ENCODE measurements at regions not wholly inside any gene's neighbourhood (a gene's known extent, or its start where the extent isn't known, plus 50 kb on each side); places are given as distances from the start of the nearest gene placed in this dataset.
"Not testable (repeated sequence)": the region's sequence is repeated elsewhere in the genome, so short reads cannot be mapped to it uniquely, and the experiment has no call there.

DNA sequence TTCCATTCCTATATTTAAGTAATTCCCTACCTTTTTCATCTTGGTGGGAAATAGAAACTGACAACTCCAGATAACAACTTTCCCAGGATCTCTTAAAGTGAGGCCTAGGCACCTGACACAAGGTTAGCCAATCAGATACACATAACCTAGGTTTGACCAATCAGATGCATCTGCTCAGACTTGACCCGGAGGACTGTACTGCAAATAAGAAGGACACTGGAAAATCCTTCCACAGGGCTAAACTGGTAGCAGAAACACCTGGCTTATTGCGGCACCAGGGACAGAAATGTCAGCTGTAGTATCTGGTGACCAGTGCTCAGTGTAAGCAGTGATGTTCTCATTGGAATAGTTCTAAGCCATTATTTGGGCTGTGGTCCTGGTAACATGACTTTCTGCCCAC, 204.5 kb upstream of the SLCO3A1 start:
- no peak for DNase-seq (ENCODE audit: low read depth)
- TF ChIP-seq, protein P1, sequence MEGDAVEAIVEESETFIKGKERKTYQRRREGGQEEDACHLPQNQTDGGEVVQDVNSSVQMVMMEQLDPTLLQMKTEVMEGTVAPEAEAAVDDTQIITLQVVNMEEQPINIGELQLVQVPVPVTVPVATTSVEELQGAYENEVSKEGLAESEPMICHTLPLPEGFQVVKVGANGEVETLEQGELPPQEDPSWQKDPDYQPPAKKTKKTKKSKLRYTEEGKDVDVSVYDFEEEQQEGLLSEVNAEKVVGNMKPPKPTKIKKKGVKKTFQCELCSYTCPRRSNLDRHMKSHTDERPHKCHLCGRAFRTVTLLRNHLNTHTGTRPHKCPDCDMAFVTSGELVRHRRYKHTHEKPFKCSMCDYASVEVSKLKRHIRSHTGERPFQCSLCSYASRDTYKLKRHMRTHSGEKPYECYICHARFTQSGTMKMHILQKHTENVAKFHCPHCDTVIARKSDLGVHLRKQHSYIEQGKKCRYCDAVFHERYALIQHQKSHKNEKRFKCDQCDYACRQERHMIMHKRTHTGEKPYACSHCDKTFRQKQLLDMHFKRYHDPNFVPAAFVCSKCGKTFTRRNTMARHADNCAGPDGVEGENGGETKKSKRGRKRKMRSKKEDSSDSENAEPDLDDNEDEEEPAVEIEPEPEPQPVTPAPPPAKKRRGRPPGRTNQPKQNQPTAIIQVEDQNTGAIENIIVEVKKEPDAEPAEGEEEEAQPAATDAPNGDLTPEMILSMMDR (IDR thresholded peaks at IDR 0.05; ENCODE audit: low read length, missing control alignments): no peak
- H3K4me3 ChIP-seq (replicated peaks; ENCODE audit: low read depth, low read length): no peak overlapping the region

DNA sequence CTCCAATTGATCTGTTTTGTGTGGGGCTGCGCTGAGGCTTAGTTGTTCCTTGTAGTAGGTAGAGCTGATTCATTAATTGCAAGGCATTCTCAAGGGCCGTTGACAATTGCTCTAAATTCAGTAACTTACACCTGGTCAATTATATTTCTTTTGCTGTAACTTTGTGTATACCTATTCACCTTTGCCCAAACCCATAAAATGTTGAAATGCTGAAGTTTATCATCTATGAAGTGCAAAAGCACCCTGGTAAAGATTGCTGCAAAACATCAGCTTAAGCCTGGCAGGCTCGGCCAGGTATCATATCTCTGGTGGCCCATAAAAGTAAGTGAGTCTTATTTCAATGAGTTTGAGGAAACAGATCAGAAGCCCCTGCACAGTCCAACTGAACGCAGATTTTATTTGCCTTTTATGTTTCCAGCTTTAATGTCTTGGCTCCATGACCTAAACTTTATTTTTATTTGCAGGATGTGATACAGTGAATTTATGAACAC, 203.6 kb upstream of the SLCO3A1 start:
- TF ChIP-seq, protein P1 (IDR thresholded peaks at IDR 0.05; ENCODE audit: low read length, missing control alignments): no peak
- no peak overlapping the region for H3K4me3 ChIP-seq (replicated peaks; ENCODE audit: low read depth, low read length)
- DNase-seq (ENCODE audit: low read depth): no peak

DNA sequence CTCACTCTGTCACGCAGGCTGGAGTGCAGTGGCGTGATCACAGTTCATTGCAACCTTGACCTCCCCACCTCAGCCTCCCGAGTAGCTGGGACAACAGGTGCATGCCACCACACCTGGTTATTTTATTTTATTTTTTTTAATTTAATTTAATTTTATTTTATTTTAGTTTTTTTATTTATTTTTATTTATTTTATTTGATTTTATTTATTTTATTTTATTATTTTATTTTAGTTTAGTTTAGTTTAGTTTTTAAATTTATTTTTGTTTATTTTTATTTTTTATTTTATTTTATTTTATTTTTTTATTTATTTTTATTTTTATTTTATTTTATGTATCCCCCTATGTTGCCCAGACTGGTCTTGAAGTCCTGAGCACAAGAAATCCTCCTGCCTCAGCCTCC, 202.3 kb upstream of the SLCO3A1 start:
- DNase-seq (ENCODE audit: low read depth): no peak
- H3K4me3 ChIP-seq (replicated peaks; ENCODE audit: low read depth, low read length): no peak overlapping the region
- TF ChIP-seq, protein P1 (IDR thresholded peaks at IDR 0.05; ENCODE audit: low read length, missing control alignments): no peak

DNA sequence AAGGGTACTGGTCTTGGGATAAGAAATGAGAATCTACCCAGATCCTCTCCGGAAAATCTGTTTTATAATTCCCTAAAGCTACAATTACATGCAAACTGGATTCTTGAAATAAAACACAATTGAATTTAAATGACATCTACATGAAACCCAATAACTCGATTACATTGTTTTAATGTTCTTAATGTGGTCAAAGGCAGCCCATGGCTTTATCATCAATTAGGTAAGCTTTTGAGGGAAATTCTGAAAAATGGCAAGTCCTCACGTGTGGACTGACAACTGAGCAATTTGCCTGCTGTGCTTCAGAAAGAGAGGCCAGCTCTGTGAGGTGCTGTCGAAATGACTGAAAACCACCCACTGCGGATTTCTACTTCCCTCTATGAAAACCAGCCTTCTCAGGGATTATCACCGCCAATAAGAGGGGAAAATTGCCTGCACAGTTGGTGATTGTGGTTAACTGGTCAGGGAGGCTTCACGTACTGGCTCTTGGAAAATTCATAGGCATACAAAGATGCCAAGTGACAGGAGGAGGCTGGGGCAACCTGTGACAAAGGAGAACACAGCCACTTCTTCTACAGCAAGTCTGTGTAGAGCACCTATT, 200.8 kb upstream of the SLCO3A1 start:
- DNase-seq (ENCODE audit: low read depth): no peak
- no peak overlapping the region for H3K4me3 ChIP-seq (replicated peaks; ENCODE audit: low read depth, low read length)
- TF ChIP-seq, protein P1 (IDR thresholded peaks at IDR 0.05; ENCODE audit: low read length, missing control alignments): no peak

DNA sequence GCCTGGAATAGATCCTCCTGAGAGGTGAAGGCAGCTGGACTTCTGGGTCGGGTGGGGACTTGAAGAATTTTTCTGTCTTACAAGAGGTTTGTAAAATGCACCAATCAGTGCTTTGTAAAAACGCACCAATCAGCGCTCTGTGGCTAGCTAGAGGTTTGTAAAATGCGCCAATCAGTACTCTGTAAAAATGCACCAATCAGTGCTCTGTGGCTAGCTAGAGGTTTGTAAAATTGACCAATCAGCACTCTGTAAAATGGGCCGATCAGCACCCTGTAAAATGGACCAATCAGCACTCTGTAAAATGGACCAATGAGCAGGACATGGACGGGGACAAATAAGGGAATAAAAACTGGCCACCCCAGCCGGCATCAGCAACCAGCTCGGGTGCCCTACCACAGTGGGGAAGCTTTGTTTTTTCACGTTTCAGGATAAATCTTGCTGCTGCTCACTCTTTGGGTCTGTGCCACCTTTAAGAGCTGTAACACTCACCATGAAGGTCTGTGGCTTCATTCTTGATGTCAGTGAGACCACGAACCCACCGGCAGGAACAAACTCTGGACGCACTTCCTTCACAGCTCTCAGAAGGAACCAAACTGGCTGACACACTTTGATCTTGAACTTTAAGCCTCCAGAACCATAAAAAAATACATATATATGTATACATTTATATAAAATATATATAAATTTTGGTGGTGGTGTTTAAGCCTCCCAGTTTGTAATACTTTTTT, 197.8 kb upstream of the SLCO3A1 start:
- not testable (repeated sequence) for DNase-seq (ENCODE audit: low read depth)

DNA sequence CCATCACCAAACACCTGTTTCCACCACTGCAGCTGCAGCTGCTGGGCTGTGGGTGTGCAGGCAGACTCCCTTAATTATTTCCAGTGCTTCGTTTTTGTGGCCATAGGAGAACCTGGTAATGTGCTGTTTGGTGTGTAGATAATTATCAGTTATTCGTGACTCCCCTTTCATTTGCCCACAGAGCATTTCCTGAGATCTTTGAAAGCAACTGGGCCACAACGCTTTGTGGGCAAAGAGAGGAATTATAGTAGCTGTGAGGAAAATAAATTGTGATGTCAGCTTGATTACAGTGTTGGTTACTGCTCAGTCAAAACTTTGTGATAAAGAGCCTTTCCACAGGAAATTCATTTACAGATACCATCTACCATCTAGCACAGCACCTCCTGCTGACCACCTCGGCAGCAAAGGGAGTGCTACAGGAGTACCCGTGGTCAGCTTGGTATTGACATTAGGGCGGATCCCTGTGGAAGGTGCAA, 193.3 kb upstream of the SLCO3A1 start:
- TF ChIP-seq, protein P1 (IDR thresholded peaks at IDR 0.05; ENCODE audit: low read length, missing control alignments): no peak
- DNase-seq (ENCODE audit: low read depth): no peak
- H3K4me3 ChIP-seq (replicated peaks; ENCODE audit: low read depth, low read length): no peak overlapping the region

More for the DNA sequence above, 197.8 kb upstream of the SLCO3A1 start:
- not testable (repeated sequence) for H3K4me3 ChIP-seq (replicated peaks; ENCODE audit: low read depth, low read length)

DNA sequence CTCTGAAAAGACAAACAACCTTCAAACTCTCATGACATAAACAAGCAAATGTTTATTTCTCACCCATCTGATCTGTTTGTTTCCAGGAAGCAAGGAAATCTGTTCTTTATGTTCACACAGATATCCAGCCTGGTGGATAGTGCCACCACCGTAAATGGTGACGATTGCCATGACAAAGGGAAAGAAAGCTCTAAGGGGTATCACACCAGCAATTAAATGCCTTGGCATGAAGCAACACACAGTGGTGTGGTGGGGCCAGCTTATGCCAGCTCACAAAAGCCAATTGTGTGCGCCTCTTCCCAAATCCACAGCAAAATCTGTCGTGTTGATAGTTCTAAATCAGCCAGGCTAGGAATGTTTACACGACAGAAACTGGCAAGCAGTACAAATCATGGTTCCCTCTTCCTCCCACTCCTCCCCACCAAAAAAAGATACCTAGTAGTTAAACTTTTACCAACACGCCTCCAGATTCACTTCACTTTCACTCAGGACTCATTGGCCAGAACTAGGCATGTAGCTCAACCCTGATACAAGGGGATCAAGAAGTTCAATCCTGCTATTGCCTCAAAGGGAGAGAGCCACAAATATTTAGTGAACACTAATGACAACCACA, 189.2 kb upstream of the SLCO3A1 start:
- no peak for DNase-seq (ENCODE audit: low read depth)
- TF ChIP-seq, protein P1 (IDR thresholded peaks at IDR 0.05; ENCODE audit: low read length, missing control alignments): no peak
- no peak overlapping the region for H3K4me3 ChIP-seq (replicated peaks; ENCODE audit: low read depth, low read length)

Data from fibroblast of pulmonary artery (primary cell).